ENCODE measurements at regions not wholly inside any gene's neighbourhood (a gene's known extent, or its start where the extent isn't known, plus 50 kb on each side); places are given as distances from the start of the nearest gene placed in this dataset.
"Not testable (repeated sequence)": the region's sequence is repeated elsewhere in the genome, so short reads cannot be mapped to it uniquely, and the experiment has no call there.

GRCh38 chr10:94225589-94225988, 137.2 kb downstream of the NOC3L start:
- no peak for DNase-seq (ENCODE audit: low read depth in 2 of 2)

GRCh38 chr10:94230134-94230785, 132.5 kb downstream of the NOC3L start:
- DNase-seq (ENCODE audit: low read depth in 2 of 2): no peak

GRCh38 chr10:94232711-94233383, 129.9 kb downstream of the NOC3L start:
- no peak for DNase-seq (ENCODE audit: low read depth in 2 of 2)

GRCh38 chr10:94235461-94235860, 127.3 kb downstream of the NOC3L start:
- no peak for DNase-seq (ENCODE audit: low read depth in 2 of 2)

- DNase-seq (ENCODE audit: low read depth in 2 of 2): no peak
These were observed 124.6 kb downstream of the NOC3L start for GRCh38 chr10:94238006-94238617.

- DNase-seq (ENCODE audit: low read depth in 2 of 2): no peak
These were observed 123.0 kb downstream of the NOC3L start for GRCh38 chr10:94239696-94240095.

GRCh38 chr10:94240491-94240890, 122.2 kb downstream of the NOC3L start:
- DNase-seq (ENCODE audit: low read depth in 2 of 2): no peak

- no peak for DNase-seq (ENCODE audit: low read depth in 2 of 2)
These were observed 121.8 kb downstream of the NOC3L start for GRCh38 chr10:94240901-94241300.

- DNase-seq (ENCODE audit: low read depth in 2 of 2): no peak
These were observed 111.6 kb downstream of the NOC3L start for GRCh38 chr10:94251098-94251497.

GRCh38 chr10:94251568-94251967, 111.2 kb downstream of the NOC3L start:
- DNase-seq (ENCODE audit: low read depth in 2 of 2): no peak

- not testable (repeated sequence) for DNase-seq (ENCODE audit: low read depth in 2 of 2)
These were observed 105.3 kb downstream of the NOC3L start for GRCh38 chr10:94257407-94257806.

- no peak for DNase-seq (ENCODE audit: low read depth in 2 of 2)
These were observed 102.3 kb downstream of the NOC3L start for GRCh38 chr10:94260455-94260854.

- DNase-seq (ENCODE audit: low read depth in 2 of 2): no peak
These were observed 98.7 kb downstream of the NOC3L start for GRCh38 chr10:94264085-94264484.

GRCh38 chr10:94266091-94266490, 96.6 kb downstream of the NOC3L start:
- DNase-seq (ENCODE audit: low read depth in 2 of 2): no peak

GRCh38 chr10:94268652-94269051, 94.1 kb downstream of the NOC3L start:
- DNase-seq (ENCODE audit: low read depth in 2 of 2): no peak

GRCh38 chr10:94274142-94274787, 88.5 kb downstream of the NOC3L start:
- no peak for DNase-seq (ENCODE audit: low read depth in 2 of 2)

GRCh38 chr10:94276140-94276539, 86.6 kb downstream of the NOC3L start:
- DNase-seq (ENCODE audit: low read depth in 2 of 2): no peak

- DNase-seq (ENCODE audit: low read depth in 2 of 2): no peak
These were observed 85.3 kb downstream of the NOC3L start for GRCh38 chr10:94277450-94277849.

- DNase-seq (ENCODE audit: low read depth in 2 of 2): peak; percentile 5 to 23
These were observed 82.7 kb downstream of the NOC3L start for GRCh38 chr10:94279835-94280709.

GRCh38 chr10:94281654-94282053, 81.1 kb downstream of the NOC3L start:
- no peak for DNase-seq (ENCODE audit: low read depth in 2 of 2)

- DNase-seq (ENCODE audit: low read depth in 2 of 2): no peak
These were observed 80.4 kb downstream of the NOC3L start for GRCh38 chr10:94282369-94282768.
